ENCODE measurements at regions not wholly inside any gene's neighbourhood (a gene's known extent, or its start where the extent isn't known, plus 50 kb on each side); places are given as distances from the start of the nearest gene placed in this dataset.

DNA sequence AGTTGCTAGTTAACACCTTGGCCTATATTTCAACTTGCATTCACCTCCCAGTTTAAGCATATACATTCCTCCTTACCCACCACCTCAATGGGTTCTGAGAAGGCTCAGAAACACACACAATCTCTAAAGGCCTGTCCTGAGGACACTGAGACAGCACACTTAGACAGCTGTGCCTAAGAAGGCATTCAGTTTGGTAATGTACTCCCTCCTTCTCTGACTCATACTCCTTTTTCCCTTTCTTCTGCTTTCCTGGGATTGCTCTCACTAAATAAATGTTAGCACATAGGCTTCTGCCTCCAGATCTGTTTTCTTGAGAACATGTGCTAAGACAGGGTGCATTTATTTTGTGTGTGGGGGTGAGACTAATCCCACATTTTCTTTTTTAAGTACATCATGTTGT is 456.8 kb upstream of the CDH6 start:
- no peak overlapping the region for H3K9ac ChIP-seq (replicated peaks in 1 of 4; ENCODE audit: extremely low read depth in 1 of 4, low read depth in 3 of 4, low read length in 3 of 4)
- H3K18ac ChIP-seq (ENCODE audit: extremely low read depth, low read length), result no peak overlapping the region
- no peak for DNase-seq (ENCODE audit: low read depth in 1 of 2, low spot score in 2 of 2)
- H3K14ac ChIP-seq (ENCODE audit: insufficient read length), result no peak overlapping the region
- H3K36me3 ChIP-seq (ENCODE audit: control insufficient read depth in 2 of 4, insufficient read depth in 4 of 4, low read length in 3 of 4), result no peaks in the 10 kb centered on the region
- no peak for TF ChIP-seq GABPA (IDR thresholded peaks at IDR 0.05; ENCODE audit: borderline replicate concordance, insufficient read depth, low read length)
- TF ChIP-seq POLR2AphosphoS5 (IDR thresholded peaks at IDR 0.05; ENCODE audit: low read depth, low read length), result no peak
- no peak overlapping the region for H4K91ac ChIP-seq (replicated peaks; ENCODE audit: insufficient read length, low read length)
- no peak overlapping the region for H4K5ac ChIP-seq (ENCODE audit: insufficient read length, low read depth, low read length)
- H3K23me2 ChIP-seq (ENCODE audit: low read depth, low read length), result no peaks in the 10 kb centered on the region; the same call in 1 of the 2 replicates
- H2BK5ac ChIP-seq (ENCODE audit: low read depth, low read length), result no peak overlapping the region
- no peak overlapping the region for H2AK5ac ChIP-seq (ENCODE audit: low read depth, low read length)
- H2BK120ac ChIP-seq (replicated peaks; ENCODE audit: low read depth, low read length), result no peak overlapping the region
- no peak overlapping the region for H2BK15ac ChIP-seq (ENCODE audit: low read length)
- H2BK20ac ChIP-seq (ENCODE audit: low read length), result no peak overlapping the region
- H3K56ac ChIP-seq (replicated peaks; ENCODE audit: insufficient read length, low read depth, low read length), result no peak overlapping the region
- no peak overlapping the region for H3K23ac ChIP-seq (ENCODE audit: insufficient read length)
- ChIA-PET CTCF (ENCODE audit: partially characterized antibody) (interaction anchor here (0.7 to 1.1 kb wide), 2 partner anchors 23 to 332 kb away, joined by 3 read pairs; no protein-coding TSS in a partner anchor), POLR2A (ENCODE audit: partially characterized antibody) (no interaction called here)
- H3K4ac ChIP-seq (replicated peaks; ENCODE audit: insufficient read length, low read depth, low read length), result no peak overlapping the region
- H2BK12ac ChIP-seq (ENCODE audit: low read depth, low read length), result no peak overlapping the region
- no peak overlapping the region for H4K8ac ChIP-seq (ENCODE audit: extremely low read depth, insufficient read depth, low read length)
- H3K4me3 ChIP-seq (ENCODE audit: extremely low read depth in 1 of 4, insufficient read depth in 2 of 4, low read depth in 3 of 4, low read length in 4 of 4), result no peak overlapping the region
- no peak overlapping the region for H3K27ac ChIP-seq (ENCODE audit: low read depth, low read length)
- H2AFZ ChIP-seq (ENCODE audit: low read length), result peak overlapping the region; percentile 45; the same call in 1 of the 2 replicates
- no peaks in the 10 kb centered on the region for H3K79me2 ChIP-seq (ENCODE audit: control insufficient read depth in 1 of 2, insufficient read depth in 2 of 2, low read length in 2 of 2)
- H3K4me1 ChIP-seq (replicated peaks in 1 of 4; ENCODE audit: control insufficient read depth in 3 of 4, insufficient read depth in 4 of 4, low read length in 3 of 4), result no peaks in the 10 kb centered on the region
- H3K4me2 ChIP-seq (ENCODE audit: insufficient read depth in 1 of 2, low read depth in 2 of 2, low read length in 2 of 2), result no peak overlapping the region
- H4K20me1 ChIP-seq (replicated peaks in 1 of 2; ENCODE audit: control insufficient read depth in 1 of 2, insufficient read depth in 2 of 2, low read length in 2 of 2), result no peaks in the 10 kb centered on the region
- no peaks in the 10 kb centered on the region for H3K79me1 ChIP-seq (ENCODE audit: low read depth, low read length)
- no peaks in the 10 kb centered on the region for H3K27me3 ChIP-seq (replicated peaks in 1 of 4; ENCODE audit: control insufficient read depth in 3 of 4, extremely low read depth in 1 of 4, insufficient read depth in 3 of 4, low read length in 3 of 4)
- no peak for FAIRE-seq
- no peaks in the 10 kb centered on the region for H3K9me3 ChIP-seq (ENCODE audit: insufficient read depth in 2 of 2, low read depth in 1 of 2, low read length in 1 of 2)

Measured in H1 (cell line).